Subcutaneous abdominal adipose tissue (tissue), 5 donors: ENCODE measurements at regions not wholly inside any gene's neighbourhood (a gene's known extent, or its start where the extent isn't known, plus 50 kb on each side); places are given as distances from the start of the nearest gene placed in this dataset.
"Not testable (repeated sequence)": the region's sequence is repeated elsewhere in the genome, so short reads cannot be mapped to it uniquely, and the experiment has no call there.

ENCODE experiments used
- H3K27ac ChIP-seq: one replicate; pipeline ENCODE4 v1.7.0; 2013; ENCODE audit warnings: low read depth, mild to moderate bottlenecking, inconsistent platforms, low read length, moderate library complexity
- H3K27me3 ChIP-seq, 5 donors: one replicate each; pipeline ENCODE4 v1.7.0; 2013; ENCODE audit warnings: low read length in 5 of 5, inconsistent platforms in 1 of 5; ENCODE audit not compliant: control insufficient read depth in 5 of 5, insufficient read depth in 4 of 5
- H3K36me3 ChIP-seq, 5 donors: one replicate each; pipeline ENCODE4 v1.7.0; 2013; ENCODE audit warnings: low read length in 5 of 5; ENCODE audit not compliant: control insufficient read depth in 5 of 5, insufficient read depth in 5 of 5
- H3K4me1 ChIP-seq, 5 donors: one replicate each; pipeline ENCODE4 v1.7.0; 2013; ENCODE audit warnings: low read length in 5 of 5, mild to moderate bottlenecking in 3 of 5, moderate library complexity in 1 of 5; ENCODE audit not compliant: control insufficient read depth in 5 of 5, insufficient read depth in 5 of 5
- H3K4me3 ChIP-seq, 5 donors: one replicate each; pipeline ENCODE4 v1.7.0; 2013; ENCODE audit warnings: low read length in 5 of 5, low read depth in 1 of 5
- H3K9ac ChIP-seq, 5 donors: one replicate each; pipeline ENCODE4 v1.7.0; 2013; ENCODE audit warnings: low read length in 5 of 5, mild to moderate bottlenecking in 4 of 5, moderate library complexity in 3 of 5
- H3K9me3 ChIP-seq, 5 donors: one replicate each; pipeline ENCODE4 v1.7.0; 2013; ENCODE audit warnings: low read length in 5 of 5; ENCODE audit not compliant: control insufficient read depth in 5 of 5
- donor health status: healthy.
- donor health status: healthy.
- donor health status: healthy.
- donor health status: healthy.
- donor health status: healthy.

- no peak overlapping the region for H3K27ac ChIP-seq
- H3K9ac ChIP-seq: no peak overlapping the region
- no peaks in the 10 kb centered on the region for H3K27me3 ChIP-seq
- H3K9me3 ChIP-seq: peaks cover 0 to 5% (median 0%) of the 10 kb centered on the region in 5 donors
- no peaks in the 10 kb centered on the region for H3K4me1 ChIP-seq
- no peak overlapping the region for H3K4me3 ChIP-seq
- H3K36me3 ChIP-seq: no peaks in the 10 kb centered on the region
These were observed 124.4 kb upstream of the PZP start for GRCh38 chr12:9332564-9332963.

GRCh38 chr12:9331218-9331626, 123.0 kb upstream of the PZP start:
- Histone ChIP-seq H3K9ac (no peak overlapping the region), H3K36me3 (no peaks in the 10 kb centered on the region), H3K4me3 (no peak overlapping the region), H3K27ac (no peak overlapping the region), H3K27me3 (no peaks in the 10 kb centered on the region), H3K4me1 (no peaks in the 10 kb centered on the region), H3K9me3 (peaks cover 0 to 5% (median 0%) of the 10 kb centered on the region in 5 donors)

- Histone ChIP-seq H3K4me1 (no peaks in the 10 kb centered on the region), H3K4me3 (no peak overlapping the region), H3K27me3 (peaks cover 0 to 3% (median 0%) of the 10 kb centered on the region in 5 donors), H3K9ac (no peak overlapping the region), H3K27ac (no peak overlapping the region), H3K9me3 (no peaks in the 10 kb centered on the region), H3K36me3 (no peaks in the 10 kb centered on the region)
These were observed 120.8 kb upstream of the PZP start for GRCh38 chr12:9329019-9329418.

GRCh38 chr12:9328065-9328464, 119.9 kb upstream of the PZP start:
- Histone ChIP-seq H3K27me3 (peaks cover 0 to 3% (median 0%) of the 10 kb centered on the region in 5 donors), H3K27ac (no peak overlapping the region), H3K4me1 (no peaks in the 10 kb centered on the region), H3K9me3 (no peaks in the 10 kb centered on the region), H3K36me3 (no peaks in the 10 kb centered on the region), H3K4me3 (no peak overlapping the region), H3K9ac (no peak overlapping the region)

- Histone ChIP-seq H3K4me3 (no peak overlapping the region), H3K9ac (no peak overlapping the region), H3K36me3 (no peaks in the 10 kb centered on the region), H3K27ac (no peak overlapping the region), H3K27me3 (peaks cover 0 to 3% (median 0%) of the 10 kb centered on the region in 5 donors), H3K4me1 (no peaks in the 10 kb centered on the region), H3K9me3 (no peaks in the 10 kb centered on the region)
These were observed 119.1 kb upstream of the PZP start for GRCh38 chr12:9327320-9327719.

GRCh38 chr12:9326849-9327248, 118.7 kb upstream of the PZP start:
- not testable (repeated sequence) for H3K9ac ChIP-seq

GRCh38 chr12:9326085-9326484, 117.9 kb upstream of the PZP start:
- no peaks in the 10 kb centered on the region for H3K4me1 ChIP-seq
- H3K27me3 ChIP-seq: peaks cover 0 to 3% (median 0%) of the 10 kb centered on the region in 5 donors
- H3K4me3 ChIP-seq: peak overlapping the region in 1 of 5 donors; percentile 30
- H3K36me3 ChIP-seq: no peaks in the 10 kb centered on the region
- no peak overlapping the region for H3K27ac ChIP-seq
- no peaks in the 10 kb centered on the region for H3K9me3 ChIP-seq
- peak overlapping the region in 1 of 5 donors; percentile 0 for H3K9ac ChIP-seq

More at GRCh38 chr12:9326849-9327248, 118.7 kb upstream of the PZP start:
- not testable (repeated sequence) for H3K27me3 ChIP-seq, H3K36me3 ChIP-seq, H3K4me1 ChIP-seq, H3K4me3 ChIP-seq, H3K27ac ChIP-seq, H3K9me3 ChIP-seq

GRCh38 chr12:9325471-9325870, 117.3 kb upstream of the PZP start:
- Histone ChIP-seq H3K36me3 (no peaks in the 10 kb centered on the region), H3K4me3 (peak overlapping the region in 1 of 5 donors; percentile 30), H3K9me3 (no peaks in the 10 kb centered on the region), H3K27me3 (peaks cover 0 to 3% (median 0%) of the 10 kb centered on the region in 5 donors), H3K27ac (no peak overlapping the region), H3K9ac (peak overlapping the region in 1 of 5 donors; percentile 0), H3K4me1 (no peaks in the 10 kb centered on the region)

GRCh38 chr12:9324782-9325181, 116.6 kb upstream of the PZP start:
- Histone ChIP-seq H3K9me3 (no peaks in the 10 kb centered on the region), H3K4me1 (no peaks in the 10 kb centered on the region), H3K27ac (no peak overlapping the region), H3K36me3 (no peaks in the 10 kb centered on the region), H3K4me3 (no peak overlapping the region), H3K27me3 (peaks cover 0 to 3% (median 0%) of the 10 kb centered on the region in 5 donors), H3K9ac (no peak overlapping the region)

GRCh38 chr12:9323144-9323681, 115.0 kb upstream of the PZP start:
- H3K9ac ChIP-seq: no peak overlapping the region
- H3K36me3 ChIP-seq: no peaks in the 10 kb centered on the region
- H3K27ac ChIP-seq: no peak overlapping the region
- no peaks in the 10 kb centered on the region for H3K9me3 ChIP-seq
- H3K4me3 ChIP-seq: no peak overlapping the region
- H3K27me3 ChIP-seq: peaks cover 0 to 3% (median 0%) of the 10 kb centered on the region in 5 donors
- H3K4me1 ChIP-seq: no peaks in the 10 kb centered on the region

GRCh38 chr12:9319842-9320173, 111.6 kb upstream of the PZP start:
- no peak overlapping the region for H3K27ac ChIP-seq
- peaks cover 0 to 3% (median 0%) of the 10 kb centered on the region in 5 donors for H3K27me3 ChIP-seq

More at GRCh38 chr12:9319842-9320173, 111.6 kb upstream of the PZP start:
- Histone ChIP-seq H3K4me1 (no peaks in the 10 kb centered on the region), H3K9me3 (no peaks in the 10 kb centered on the region), H3K9ac (no peak overlapping the region), H3K36me3 (no peaks in the 10 kb centered on the region), H3K4me3 (no peak overlapping the region)
